GM10266 (cell line): ENCODE measurements at regions not wholly inside any gene's neighbourhood (a gene's known extent, or its start where the extent isn't known, plus 50 kb on each side); places are given as distances from the start of the nearest gene placed in this dataset.

Experiments
- DNase-seq: peaks from one replicate; pipeline ENCODE4 v3.0.0; 2012; ENCODE audit errors: extremely low spot score
- TF ChIP-seq, protein P1 (sequence below): IDR thresholded peaks from 2 replicates; pipeline ENCODE4 v1.5.1; 2012; ENCODE audit warnings: mild to moderate bottlenecking, low read depth; ENCODE audit not compliant: control insufficient read depth, insufficient read depth; ENCODE audit errors: missing control alignments

GRCh38 chr3:86748015-86748414 lies 242.9 kb downstream of the VGLL3 start:
- TF ChIP-seq, protein P1, sequence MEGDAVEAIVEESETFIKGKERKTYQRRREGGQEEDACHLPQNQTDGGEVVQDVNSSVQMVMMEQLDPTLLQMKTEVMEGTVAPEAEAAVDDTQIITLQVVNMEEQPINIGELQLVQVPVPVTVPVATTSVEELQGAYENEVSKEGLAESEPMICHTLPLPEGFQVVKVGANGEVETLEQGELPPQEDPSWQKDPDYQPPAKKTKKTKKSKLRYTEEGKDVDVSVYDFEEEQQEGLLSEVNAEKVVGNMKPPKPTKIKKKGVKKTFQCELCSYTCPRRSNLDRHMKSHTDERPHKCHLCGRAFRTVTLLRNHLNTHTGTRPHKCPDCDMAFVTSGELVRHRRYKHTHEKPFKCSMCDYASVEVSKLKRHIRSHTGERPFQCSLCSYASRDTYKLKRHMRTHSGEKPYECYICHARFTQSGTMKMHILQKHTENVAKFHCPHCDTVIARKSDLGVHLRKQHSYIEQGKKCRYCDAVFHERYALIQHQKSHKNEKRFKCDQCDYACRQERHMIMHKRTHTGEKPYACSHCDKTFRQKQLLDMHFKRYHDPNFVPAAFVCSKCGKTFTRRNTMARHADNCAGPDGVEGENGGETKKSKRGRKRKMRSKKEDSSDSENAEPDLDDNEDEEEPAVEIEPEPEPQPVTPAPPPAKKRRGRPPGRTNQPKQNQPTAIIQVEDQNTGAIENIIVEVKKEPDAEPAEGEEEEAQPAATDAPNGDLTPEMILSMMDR: no peak
- no peak for DNase-seq

- TF ChIP-seq, protein P1: no peak
- no peak for DNase-seq
These were observed 246.9 kb downstream of the VGLL3 start for GRCh38 chr3:86744051-86744450.

- TF ChIP-seq, protein P1: no peak
- no peak for DNase-seq
These were observed 247.7 kb downstream of the VGLL3 start for GRCh38 chr3:86743233-86743632.

DNA sequence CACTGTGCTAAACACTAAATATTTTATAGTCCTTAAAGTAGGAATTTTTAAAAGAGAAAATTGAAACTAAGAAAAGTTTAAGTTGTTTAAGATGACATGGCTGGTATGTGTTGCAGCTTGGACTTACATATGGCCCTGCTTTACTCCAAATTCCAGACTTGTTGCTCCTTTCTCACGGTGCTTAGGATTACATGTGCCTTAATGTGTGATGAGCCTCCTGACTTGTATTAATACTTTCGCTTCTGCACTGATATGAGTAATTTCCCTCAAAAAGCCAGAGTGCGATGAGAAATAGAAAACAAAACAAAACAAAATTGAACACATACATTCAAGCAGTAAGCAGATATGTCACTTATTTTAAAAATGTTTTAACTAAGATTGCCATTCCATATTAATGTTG lies 250.2 kb downstream of the VGLL3 start:
- TF ChIP-seq, protein P1: no peak
- no peak for DNase-seq

- DNase-seq: no peak
- TF ChIP-seq, protein P1: no peak
These were observed 251.7 kb downstream of the VGLL3 start for GRCh38 chr3:86739244-86739643.

GRCh38 chr3:86738684-86739083 lies 252.3 kb downstream of the VGLL3 start:
- TF ChIP-seq, protein P1: no peak
- DNase-seq: no peak

DNA sequence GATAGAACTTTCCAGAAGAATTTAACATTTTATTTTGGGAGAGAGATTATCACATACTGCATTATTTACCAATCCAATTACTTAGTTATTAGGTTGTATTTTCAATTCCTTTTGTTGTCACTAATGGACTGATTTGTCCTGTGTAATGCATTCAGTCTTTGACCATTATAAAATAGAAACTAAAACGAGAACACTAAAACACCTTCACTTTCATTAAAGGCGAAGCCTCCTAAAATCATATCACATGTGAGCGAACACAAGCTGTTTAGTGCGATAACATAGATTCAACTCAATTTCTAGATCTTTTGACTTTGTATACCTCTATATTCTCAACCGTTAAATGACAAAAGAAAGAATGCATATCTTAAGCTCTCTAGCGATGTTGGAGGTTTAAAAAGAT lies 253.4 kb downstream of the VGLL3 start:
- TF ChIP-seq, protein P1: no peak
- no peak for DNase-seq
